ENCODE measurements at regions not wholly inside any gene's neighbourhood (a gene's known extent, or its start where the extent isn't known, plus 50 kb on each side); places are given as distances from the start of the nearest gene placed in this dataset.

GRCh38 chr1:199918196-199918769 lies 109.2 kb upstream of the NR5A2 start:
- TF ChIP-seq EZH2phosphoT487 (IDR thresholded peaks at IDR 0.05) (no peak), CTCF (IDR thresholded peaks at IDR 0.05) (no peak), EZH2 (IDR thresholded peaks at IDR 0.05) (no peak)

Measured in neural progenitor cell (in vitro differentiated cells).